ENCODE measurements at regions not wholly inside any gene's neighbourhood (a gene's known extent, or its start where the extent isn't known, plus 50 kb on each side); places are given as distances from the start of the nearest gene placed in this dataset.

DNA sequence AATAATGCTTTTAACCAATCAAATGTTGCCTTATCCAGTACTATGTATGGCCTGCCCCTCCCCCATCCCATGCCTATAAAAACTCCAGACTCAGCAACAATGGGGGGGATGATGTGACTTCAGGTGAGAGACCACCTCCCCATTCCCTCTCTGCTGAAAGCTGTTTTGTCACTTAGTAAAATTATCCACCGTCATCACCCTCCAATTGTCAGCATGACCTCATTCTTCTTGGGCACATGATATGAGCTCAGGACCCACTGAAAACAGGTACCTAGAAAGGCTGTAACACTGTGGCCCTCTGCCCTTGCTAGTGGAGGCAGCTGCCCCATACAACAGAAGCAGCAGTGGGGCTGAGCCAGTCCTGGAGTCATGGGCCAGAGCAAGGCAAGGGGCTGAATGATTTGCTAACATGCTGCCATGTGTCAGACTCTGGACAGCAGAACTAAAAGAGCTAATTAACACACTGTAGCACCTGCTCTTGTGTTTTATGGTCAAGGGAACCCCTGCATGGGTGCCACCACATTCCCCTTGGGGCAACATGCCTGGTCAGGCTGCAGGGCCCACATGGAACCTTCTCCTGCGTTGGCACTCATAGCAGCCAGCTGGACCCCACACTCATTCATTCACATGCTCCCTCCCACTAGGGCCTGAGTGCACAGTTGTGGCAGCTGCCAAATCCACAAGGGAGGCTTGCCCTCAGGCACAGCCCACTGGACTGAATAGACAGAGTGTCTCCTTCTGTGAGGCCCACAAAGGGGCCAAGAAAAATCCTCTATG is 722.2 kb upstream of the PCDH20 start:
- no peak for DNase-seq

DNA sequence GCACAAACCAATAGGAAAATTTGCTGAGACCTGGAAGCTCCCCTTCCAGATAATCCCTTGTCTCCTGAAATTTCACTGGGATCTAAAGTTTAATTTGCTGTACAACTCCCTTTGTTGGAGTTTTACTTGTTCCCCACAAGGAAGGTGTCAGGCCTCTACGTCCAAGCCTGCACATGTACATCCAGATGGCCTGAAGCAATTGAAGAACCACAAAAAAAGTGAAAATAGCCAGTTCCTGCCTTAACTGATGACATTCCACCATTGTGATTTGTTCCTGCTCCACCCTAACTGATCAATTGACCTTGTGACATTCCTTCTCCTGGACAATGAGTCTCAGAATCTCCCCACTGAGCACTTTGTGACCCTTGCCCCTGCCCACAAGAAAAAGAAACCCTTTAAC is 716.0 kb upstream of the PCDH20 start:
- DNase-seq: no peak

DNA sequence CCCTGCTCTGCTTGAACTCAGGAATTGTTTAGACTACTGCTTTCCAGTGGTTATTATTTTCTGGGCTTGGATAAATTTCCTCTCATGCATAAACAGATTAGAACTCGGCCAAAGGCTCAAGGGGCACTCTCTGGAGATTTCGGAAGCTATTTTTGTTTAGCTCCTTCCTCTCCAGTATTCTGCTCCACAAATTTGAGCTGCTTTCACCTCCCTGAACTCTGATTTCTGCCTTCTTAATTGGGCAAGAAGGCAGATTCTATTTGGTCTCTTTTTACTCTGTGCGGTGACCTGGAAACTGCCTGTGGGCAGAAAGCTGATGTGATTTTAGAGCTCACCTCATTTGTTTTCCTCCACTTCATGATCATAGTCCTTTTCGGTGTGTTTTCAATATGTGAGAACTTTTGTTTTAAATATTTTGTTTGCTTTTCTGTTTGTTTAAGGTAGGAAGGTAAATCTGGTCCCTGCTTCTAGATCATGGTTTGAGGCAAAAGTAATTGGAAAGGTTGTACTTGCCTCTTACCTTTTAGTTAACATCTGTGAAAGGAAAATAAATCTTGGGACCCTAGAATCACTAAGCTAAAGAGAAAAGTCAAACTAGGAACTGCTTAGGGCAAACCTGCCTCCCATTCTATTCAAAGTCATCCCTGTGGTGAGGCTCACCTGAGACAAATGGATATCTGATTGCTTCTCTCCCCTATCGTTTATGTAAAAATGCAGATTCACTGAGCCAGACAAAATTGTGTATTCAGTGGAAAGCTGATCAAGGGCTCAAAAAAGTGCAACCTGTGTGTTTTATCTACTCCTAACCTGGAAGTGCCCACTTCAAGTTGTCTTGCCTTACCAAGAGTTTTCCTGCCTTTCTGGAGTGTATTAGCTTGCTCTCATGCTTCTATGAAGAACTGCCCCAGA is 714.7 kb upstream of the PCDH20 start:
- no peak for DNase-seq

DNA sequence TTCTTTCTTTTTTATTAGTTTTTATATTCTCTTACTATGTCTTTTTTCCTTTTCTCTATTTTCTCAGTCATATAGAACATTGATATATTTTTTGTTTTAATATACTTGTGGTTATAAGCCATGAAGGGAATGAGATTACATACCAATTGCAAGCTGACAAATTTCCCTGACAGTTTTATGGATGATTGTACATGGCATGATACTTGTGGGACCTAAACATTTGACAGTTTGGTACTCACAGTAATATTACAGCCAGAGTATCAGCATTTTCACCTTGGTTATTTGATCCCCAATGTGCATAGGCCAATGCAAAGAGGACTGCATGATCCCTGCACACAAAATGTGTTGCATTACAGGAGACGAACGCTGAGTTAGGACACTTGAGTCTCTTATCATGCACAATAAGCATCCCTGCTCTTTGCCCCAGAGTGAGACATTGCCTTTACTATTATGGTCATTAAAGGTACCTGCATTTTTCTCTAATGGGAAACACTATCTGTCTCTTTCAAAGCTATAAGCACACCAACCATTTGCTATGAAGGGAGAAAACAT is 713.4 kb upstream of the PCDH20 start:
- no peak for DNase-seq

DNA sequence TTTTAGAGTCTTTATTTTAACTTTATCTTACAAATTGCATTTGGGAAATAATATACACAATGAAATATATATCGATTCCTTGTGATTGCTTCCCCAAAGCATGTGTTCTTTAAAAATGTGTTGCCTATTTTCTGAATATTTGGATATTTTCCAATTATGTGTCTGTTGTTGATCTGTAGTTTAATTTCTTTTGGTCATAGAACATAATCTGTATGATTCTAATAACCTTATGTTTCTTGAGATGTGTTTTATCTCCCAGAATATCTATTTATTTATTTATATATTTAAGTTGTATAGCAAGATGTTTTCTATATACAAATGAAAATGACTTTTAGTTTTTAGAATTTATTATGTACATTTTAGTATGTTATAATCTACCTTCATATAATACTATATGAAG is 710.8 kb upstream of the PCDH20 start:
- DNase-seq: no peak

DNA sequence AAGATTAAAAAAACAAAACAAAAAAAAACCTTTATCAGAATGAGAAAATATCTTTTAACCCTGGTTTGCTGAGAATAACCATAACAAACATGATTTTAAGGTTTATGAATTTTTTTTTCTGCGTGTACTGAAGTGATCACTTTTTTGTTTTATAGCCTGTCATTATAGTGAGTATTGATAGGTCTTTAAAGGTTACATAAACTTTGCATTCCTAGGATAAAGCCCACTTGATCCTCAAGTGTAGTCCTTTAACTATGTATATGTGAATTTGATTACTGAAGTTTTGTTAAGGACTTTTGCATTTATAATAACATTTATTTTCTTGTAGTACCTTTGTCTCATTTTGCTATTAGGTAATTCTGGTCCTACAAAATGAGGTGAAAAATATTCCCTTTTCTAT is 709.8 kb upstream of the PCDH20 start:
- no peak for DNase-seq

DNA sequence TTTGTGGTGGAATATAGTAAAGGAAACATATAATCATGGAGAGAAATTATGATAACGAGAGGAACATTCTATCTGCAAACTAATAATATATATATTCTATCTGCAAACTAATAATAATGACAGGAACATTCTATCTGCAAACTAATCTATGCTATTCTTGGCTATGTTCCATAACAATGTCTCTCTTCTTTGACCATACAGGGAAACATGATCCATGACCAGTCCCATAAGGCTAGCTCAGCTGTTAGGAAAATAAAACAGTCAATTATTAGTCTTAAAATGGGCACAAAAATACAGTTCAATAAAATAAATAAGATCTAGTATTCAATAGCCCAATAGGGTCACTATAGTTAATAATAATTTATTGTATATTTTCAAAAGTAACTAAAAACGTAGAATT is 707.8 kb upstream of the PCDH20 start:
- DNase-seq: no peak

DNA sequence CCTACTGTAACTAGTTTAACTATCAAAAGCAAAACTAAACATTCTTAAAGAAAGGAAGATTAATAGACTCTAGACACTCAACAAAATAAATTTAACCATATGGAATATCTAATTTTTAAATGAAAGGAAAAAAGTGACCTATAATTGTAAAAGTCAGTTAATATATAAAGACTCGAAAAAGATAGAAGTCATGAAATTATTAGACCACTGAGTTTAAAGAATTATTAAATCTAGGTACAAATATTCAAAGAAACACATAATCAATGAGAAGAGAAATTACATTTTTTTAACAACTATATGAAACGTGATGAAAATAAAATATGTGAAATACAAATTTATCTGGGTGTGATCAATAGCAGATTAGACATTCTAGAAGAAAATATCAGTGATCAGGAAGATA is 706.8 kb upstream of the PCDH20 start:
- no peak for DNase-seq

DNA sequence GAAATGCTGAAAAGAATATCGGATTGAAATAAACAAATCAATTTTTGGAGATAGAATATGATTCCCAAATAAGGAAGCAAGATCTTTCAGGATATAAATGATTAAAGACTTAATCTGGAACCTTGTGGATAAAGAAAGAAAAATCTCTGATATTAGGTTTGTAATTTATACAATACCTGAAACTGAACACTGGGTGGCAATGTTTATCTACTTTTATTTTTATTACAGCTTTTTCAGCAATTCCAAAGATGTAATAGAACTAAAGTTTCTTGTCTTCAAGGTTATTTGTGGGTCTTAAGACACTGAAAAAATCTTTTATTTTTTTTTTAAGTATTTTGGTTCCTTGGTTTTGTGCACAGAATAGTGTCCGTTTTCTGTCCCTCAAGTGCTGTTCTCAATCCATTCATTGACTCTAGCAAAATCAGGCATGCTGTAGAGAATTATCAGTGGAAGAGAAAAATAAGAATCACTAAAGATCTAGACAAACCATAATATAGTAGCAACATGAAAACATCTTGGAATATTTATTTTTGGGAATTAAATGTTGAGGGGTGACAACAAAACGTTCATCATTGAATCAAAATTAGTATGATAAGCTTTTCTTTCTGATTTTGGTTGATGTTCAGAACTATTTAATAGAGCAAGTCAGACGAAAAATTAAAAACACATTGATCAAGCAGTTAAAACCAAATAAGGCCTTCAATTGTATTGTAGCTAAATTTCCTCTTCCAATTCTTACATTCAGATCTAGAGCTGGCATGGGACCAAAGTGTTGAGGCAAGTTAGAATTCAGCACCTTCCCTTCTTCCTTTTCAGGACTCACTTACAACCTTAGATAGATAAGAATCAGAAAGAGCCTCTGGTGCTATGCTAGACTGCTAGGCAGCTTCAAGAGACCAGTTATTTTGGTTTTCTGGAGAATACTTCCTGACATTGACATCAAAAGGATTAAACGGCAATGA is 704.4 kb upstream of the PCDH20 start:
- DNase-seq: peak; percentile 35

DNA sequence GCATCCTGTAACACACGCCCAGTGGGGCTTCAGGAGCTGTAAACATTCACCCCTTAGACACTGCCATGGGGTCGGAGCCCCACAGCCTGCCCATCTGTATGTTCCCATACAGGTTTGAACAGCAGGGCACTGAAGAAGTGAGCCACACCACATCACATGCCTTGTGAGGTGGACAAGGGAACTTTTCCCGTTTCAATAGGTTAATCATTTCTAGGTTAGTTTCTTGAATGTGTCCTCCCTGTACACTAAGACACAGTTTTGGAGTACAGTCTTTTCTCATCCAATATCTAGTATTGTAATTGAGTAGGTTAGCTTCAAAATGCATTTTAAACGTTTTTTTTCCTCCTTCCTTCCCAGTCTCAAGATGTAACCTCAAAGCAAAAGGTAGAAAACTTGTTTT is 700.2 kb upstream of the PCDH20 start:
- no peak for DNase-seq

DNA sequence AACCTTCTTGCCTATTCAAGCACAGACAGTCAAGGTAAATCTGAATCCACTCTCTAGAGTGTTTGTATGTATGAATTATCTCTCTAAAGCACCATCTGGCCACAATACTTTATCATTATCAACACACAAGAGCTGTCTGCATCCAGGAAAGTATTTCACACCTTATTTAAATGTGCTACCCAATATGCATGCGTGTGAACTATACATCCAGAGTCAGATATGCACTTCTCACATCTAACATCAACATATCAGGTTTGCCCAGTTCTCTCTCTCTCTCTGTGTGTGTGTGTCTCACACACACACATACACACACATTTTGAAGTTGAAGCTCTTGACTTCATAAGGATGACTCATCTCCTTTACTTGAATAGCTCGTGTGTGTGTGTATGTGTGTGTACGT is 697.5 kb upstream of the PCDH20 start:
- peak; percentile 78 for DNase-seq

DNA sequence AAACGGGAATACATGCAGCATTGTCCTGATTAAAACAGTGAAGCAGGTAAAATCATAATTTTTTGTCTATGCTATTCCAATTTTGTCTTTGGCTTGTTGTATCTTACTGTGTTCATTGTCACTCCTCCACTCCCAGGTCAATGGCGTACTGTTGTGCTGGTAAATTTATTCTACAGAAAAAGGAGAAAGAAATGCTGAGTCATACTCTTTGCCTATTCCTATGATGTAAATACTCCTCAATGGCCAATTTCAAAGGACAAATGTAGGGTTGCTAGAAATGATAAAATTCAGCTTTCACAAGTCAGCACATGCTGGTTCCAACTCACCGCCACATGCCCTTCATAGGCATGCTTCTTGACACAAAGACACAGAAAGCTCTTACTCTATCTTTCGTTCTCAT is 694.4 kb upstream of the PCDH20 start:
- peak; percentile 1 for DNase-seq

DNA sequence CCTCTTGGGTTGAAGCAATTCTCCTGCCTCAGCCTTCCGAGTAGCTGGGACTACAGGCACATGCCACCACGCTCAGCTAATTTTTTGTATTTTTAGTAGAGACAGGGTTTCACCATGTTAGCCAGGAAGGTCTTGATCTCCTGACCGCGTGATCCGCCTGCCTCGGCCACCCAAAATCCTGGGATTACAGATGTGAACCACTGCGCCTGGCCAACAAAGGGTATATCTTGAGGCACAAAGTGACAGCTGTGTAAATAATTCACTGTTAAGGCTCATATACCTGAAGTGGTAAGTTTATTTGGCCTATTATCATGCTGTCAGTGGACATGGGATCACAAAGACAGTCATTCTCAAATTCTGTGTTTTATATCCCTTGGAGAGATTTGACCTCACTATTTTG is 688.5 kb upstream of the PCDH20 start:
- peak; percentile 32 for DNase-seq

DNA sequence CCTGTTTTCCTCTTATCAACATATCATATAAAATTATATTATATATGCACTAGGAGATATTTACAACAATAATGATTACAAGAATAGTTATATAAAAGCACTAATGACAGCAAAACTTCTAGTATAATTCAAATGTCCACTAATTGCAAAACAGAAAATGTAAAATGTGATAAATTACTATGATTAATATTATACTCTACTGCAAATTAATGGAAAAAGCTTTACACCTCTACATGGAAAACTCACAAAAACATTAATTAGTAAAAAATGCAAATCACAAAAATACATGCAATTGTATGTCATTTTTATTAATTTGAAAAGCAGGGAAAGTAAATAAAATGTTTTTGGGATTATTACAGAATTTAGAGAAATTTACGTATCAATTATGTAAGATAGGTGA is 681.0 kb upstream of the PCDH20 start:
- no peak for DNase-seq

DNA sequence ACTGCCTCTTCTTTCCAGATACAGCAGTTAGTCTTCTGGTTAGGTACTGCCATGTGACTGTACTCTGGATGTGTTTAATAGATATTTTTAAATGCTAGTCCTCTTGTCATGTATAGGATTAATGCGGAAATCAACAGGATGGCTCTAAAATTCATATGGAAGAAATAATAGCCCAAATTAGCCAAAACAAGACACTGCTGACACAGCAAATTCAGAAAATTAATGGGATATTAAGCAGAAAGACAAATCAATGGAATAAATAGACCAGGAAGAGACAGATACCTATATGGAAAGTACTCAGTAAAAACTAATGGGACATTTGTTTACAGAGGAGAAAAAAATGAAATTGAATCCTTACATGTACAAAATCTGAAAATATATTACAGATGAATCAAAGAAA is 679.3 kb upstream of the PCDH20 start:
- DNase-seq: no peak

DNA sequence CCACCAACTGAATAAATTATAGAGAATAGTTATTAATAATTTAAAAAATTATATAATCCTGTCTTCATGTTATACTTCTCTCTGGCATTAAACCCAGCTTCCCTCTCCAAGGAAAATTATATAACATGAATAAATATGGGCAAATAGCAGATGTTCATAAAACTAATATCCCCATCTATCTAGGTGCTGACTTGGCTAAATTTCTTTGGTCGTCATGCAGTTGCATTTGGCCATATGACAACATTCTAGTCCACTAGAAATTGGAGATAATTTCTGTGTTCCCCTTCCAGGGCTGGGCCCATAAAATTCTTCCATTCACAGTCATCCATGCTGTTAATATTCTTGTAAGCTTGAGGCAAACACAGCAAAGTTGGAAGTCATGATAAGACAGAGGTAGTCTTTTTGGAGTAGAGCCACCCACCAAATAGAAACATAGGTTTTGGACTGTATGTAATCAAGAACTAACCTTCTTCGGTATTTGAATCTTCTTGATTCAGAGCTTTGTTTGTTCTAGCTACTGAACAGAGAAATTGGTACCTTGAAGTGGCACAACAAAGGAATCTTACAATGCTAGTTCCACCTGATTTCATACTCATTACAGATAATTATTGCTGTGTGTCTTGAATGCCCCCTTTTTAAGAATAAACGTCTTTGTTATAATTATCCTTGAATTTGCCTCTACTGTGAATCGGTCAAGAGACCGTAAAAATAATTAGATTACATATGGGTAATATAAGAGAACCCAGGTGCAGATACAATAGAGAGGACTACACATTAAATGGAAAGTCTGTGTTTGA is 678.5 kb upstream of the PCDH20 start:
- DNase-seq: no peak

DNA sequence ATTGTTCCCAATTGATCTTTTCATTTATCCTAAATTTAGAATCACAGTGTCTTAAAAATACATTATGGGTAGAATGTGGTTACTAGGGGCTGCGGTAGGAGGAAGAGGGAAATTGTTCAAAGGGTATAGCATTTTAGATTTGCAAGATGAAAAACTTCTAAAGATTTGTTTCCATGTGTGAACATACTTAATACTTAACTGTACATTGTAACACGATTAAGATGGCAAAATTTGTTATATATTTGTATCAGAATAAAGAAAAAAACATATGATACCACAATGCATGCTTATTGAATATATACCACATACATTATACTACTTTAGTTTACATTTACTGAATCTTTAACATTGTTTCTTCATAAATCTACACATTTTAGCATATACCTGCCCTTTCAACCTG is 677.3 kb upstream of the PCDH20 start:
- DNase-seq: no peak

DNA sequence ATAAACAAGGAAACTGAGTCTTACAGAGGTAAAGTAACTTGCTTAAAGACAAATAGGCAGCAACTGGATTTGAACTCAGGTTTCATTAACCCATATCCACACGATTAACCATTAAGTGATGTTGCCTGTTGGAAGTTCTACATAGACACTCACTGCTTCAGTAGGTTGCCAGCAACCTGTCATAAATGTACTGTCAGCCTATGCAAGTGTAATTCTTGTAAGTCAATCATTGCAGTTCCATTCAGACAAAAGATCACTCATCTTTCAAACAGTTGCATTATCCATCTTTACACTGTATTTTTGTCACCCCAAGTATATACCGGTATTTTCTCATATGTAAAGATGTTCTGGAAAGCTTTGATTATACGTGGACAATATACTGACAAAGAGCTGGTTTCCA is 676.9 kb upstream of the PCDH20 start:
- no peak for DNase-seq

DNA sequence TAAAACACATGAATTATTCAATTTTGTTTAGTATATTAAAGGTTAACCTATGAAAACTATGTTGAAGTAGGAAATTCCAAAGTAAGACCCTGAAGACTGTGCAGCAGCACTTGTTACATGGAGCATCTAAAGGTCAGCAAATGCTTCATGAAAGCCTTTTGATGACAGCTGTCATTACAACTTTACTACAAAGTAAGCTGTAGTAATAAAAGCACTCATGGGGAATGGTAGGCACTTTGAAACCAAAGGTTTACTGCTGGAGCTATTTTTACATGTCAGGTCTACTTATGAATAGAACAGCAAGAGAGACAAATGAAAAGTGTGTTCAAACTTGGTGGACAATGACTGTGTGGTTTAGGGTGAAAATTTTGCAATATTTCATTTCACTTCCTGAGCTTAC is 672.5 kb upstream of the PCDH20 start:
- DNase-seq: no peak

DNA sequence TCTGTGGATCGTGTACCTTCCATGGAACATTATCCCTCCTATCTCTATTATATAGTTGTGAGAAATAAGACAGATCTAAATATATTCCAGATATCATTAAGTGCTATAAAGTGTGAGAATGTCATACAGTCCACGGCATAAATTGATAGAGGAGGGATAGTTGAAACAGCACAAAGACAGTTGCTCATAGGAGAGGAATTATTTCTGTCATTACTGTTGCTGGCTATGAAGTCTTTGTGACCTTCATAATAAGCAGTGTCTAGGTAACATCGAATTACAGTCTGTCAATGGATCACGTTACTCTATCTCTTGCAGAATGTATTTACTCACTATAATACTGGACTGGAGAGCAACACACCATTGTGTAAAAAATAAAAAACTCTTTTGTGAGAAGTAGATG is 671.5 kb upstream of the PCDH20 start:
- peak; percentile 0 for DNase-seq

DNA sequence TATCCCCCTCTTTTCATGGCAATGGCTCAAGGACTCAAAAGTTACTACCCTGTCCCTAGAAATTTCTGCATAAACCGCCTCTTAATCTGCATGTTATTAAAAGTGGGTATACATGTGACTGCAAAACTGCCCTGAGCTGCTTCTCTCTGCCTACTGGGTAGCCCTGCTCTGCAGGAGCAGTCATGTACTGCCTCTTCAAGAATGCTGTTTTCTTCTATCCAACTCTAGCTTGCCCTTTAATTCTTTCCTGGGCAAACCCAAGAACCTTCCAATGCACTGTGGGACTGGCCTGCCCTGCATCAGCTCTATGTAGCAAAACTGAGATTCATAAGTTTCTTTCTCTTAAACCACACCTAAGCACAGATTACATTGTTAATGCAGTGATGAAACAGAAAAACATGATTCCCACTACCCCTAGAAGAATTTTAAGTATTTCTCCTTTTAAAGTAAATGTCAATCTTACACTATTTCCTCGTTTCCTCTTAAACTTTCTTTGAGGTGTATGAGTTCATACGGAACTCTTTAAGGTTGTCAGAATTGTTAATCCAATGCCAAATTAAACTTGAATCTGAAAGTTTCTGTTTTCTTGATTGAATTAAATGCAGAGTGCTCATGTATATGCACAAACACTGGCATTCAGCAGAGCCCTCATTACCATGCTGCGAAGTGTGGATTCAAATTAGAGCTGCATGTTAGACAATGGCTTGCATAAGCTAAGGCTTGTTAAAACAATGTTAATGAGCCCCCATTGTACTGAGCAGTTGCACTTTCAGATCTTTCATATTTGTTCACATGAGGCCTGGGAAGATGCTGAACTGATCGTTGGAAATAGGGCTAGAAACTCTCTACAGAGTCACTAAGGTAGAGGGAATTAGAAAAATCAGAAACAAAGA is 669.9 kb upstream of the PCDH20 start:
- DNase-seq: no peak

Measured in DMS53 (cell line).